Stimulated activated CD4-positive, alpha-beta T cell treated with anti-CD3 and anti-CD28 coated beads, Interleukin-2, amount 100 ng/mL, for 4 hours (primary cell): ENCODE measurements at regions not wholly inside any gene's neighbourhood (a gene's known extent, or its start where the extent isn't known, plus 50 kb on each side); places are given as distances from the start of the nearest gene placed in this dataset.

ENCODE experiments used
- DNase-seq: peaks from one replicate; pipeline ENCODE4 v3.0.0-alpha.2; 2020; ENCODE audit warnings: low read depth

DNA sequence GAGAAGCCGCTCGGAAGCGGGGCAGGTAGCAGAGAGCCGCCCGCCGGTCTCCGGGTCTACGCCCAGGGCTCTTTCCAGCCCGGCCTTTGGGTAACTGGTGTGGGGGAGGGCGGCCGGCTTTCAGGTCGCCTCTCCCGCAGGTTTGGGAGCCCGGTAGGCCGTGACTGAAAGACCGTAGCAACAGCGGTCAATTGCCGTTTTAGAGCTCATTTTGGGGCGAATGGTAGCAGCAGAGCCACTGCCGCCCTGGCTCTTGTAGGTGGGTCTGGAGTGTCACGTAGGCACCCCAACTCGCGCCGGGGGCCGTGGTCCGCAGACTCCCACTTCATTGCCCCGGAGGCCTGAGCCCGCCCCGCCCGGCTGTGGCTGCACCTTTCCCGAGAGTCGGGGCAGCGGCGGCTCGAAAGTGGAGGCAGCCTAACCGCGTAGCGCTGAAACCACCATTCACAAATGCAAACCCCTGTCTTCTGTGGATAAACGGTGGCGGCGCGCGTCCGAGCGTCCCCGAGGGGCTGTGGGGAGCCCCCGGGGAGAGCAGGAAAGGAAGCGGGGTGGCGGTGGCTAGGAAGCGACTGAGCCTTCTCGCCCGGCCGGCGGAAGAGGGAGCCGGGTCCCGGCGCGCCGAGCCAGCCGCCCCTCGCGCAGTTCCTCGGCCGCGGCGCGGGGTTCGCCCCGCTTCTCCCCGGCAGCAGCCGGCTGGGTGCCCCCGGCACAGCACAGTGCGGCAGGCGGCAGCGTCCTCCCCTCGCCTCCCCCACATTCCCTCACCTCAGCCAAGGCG lies 2185.1 kb upstream of the TENM3 start:
- DNase-seq: no peak

DNA sequence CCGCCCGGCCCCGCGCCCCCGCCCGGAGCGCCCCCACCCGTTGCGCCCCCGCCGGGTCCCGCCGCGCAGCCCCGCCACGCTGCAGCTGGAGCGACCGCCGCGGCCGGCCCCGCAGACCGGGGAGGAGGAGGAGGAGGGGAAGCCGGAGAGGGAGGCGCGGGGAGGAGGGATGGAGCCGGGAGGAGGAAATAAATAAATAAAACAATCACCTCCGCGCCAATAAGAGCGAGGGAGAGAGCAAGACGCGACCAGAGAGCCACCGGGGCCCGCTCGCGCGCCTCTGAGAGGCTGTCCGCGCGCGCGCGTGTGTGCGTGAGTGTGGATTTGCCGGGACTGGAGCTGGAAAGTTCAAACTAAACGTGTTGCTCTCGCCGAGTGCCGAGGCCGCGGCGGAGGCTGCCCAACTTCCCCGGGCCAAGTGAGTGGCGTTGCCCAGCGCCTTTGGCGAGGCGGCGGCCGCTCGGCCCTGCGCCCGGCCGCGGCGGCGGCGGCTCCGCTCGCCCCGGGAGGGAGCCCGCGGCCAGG lies 2184.4 kb upstream of the TENM3 start:
- DNase-seq: no peak

GRCh38 chr4:180059216-180059881 lies 2183.9 kb upstream of the TENM3 start:
- no peak for DNase-seq

DNA sequence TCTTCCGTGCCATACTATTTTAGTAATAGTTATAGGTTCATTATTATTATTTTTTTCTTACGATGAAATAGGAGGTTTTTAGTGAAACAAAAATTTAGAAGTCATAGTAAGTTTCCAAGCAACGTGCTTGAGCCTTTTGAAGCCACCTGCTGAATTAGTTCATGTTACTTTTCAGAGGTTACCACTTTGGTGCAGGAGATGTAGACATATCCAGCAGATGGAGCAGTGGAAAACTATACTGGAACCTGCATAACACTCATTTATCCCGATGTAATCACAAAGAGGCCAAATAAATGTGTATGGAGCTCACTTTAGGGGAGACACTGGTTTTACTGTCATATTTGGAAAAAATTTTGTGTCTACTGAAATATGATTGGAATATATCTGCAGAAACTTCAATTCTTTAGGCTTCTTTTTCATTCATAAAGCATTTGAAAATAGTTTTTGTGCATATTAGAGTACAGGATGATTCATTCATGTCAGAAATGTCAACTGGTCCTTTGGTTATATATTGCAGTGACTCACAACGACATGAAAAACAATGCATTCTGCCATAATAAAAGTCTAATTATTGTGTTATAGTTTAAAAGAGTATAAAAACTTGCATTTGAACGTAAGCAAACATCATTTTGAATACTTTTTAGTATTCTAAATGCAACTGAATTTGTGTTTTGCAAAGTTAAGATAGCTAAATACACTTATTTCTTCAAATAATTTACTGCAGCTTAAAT lies 2182.9 kb upstream of the TENM3 start:
- DNase-seq: no peak

DNA sequence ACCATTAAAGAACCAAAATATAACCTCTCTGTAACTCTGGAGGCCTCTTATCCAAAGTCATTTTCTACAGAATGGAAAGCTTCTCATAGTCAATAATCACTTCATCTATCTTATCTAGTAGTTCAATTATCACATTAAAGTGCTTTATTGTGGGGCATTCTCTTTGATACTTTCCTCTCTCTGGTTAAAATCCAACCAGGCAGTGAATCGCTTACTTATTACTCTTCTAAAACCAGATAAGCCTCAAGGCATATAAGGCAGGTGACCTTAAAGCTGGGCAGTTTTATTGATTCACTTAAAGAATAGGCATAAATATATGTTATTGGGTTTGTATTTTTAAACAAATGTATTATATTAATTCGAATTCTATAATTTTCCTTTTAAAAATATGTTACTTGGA lies 2162.1 kb upstream of the TENM3 start:
- DNase-seq: no peak

DNA sequence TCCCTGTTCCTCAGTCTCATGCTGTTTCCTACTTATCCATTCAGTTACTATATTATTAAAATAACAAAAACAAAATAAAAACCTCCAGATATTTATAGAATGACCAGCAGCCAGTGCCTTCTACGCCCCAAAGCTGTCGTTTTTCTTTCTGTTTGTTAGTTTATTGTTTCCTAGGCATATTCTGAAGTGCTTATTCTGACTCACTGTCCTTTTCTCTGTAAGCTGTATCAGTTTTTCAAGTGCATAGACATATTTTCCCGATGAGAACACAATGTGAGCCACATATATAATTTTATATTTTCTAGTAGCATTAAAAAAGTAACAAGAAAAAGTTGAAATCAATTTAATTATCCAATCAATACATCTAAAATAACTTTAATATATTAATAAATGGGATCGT lies 2158.6 kb upstream of the TENM3 start:
- no peak for DNase-seq

DNA sequence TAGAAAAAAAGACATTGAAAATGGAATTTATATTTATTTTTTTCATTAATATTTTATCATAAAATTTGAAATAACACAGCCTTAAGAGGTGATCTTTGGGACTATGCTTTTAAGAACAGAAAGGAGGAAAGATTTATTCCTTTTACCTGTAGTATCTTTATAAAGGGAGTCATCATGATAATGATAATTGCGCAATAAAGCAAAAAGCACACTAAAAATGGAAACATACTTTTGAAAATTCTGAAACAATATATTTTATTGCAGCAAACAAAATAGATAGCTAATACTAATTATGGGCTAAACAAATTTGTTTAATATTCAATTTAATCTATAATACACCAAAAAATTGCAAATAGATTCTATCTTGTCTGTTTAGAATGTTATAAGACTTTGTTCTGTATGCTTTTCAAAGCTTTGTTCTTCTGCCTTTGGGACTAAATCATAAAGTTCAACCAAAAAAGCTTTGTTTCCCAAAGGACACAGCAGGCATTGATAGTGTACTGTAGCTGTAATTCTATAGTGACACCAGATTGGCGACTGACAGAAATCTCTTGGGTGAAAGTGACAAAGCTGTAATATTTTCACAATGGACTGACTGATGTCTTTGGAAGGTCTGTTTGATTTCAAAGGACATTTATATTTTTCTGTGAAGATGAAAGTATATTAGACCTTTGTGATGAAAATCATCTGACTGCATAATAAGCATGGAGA lies 2156.6 kb upstream of the TENM3 start:
- DNase-seq: no peak

DNA sequence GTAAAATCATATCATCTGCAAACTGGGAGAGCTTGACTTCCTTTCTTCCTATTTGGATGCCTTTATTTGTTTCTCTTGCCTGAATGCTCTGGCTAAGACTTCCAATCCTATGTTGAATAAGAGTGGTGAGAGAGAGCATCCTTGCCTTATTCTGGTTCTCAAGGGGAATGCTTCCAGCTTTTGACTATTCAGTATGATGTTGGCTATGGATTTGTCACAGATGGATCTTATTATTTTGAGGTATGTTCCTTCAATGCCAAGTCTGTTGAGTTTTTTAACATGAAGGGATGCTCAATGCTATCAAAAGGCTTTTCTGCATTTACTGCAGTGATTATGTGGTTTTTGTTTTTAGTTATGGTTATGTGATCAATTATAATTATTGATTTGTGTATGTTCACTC lies 2144.6 kb upstream of the TENM3 start:
- DNase-seq: no peak

GRCh38 chr4:180099957-180100356 lies 2143.2 kb upstream of the TENM3 start:
- no peak for DNase-seq

DNA sequence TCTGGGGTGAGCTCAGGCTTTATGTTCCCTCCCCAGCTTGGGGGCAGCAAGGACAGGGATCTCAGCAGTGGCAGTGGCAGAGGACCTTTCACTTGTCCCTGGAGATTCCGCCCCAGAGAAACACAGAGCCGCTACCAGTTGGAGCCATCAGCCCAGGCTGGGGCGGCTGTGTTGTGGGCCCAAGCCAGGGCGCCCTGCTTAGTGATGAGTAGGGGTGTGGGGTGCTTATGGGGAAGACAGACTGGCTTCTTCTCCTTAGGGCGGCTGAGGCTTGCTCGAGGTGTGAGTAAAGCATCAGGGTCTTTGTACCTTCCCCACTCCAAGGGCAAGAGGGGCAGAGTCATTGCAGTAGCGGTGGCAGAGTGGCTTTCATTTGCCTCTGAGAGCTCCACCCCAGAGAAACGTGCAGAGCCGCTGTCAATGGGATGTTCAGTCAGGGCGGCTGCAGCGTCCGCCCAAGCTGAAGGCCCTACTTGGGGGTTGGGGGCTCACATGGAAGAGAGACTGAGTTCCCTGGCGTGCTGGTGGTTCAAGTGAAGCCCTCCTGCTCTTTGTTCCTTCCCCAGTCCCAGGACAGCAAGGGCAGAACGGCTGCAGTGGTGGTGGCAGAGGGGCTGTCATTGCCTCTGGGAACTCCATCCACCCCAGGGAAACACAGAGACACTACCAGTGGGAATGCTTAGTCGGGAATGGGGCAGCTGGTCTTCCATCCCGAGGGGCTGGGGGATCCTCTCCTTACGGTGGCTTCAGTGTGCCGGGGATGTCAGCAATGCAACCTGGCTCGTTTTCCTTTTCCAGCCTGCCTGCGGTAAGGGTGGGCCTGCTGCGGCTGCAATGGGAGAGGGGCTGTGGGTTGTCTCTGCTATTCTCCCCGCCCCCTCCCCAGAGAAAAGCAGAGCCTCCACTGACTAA lies 2142.5 kb upstream of the TENM3 start:
- DNase-seq: no peak

GRCh38 chr4:180101348-180102083 lies 2141.7 kb upstream of the TENM3 start:
- DNase-seq: no peak

GRCh38 chr4:180103794-180104193 lies 2139.4 kb upstream of the TENM3 start:
- no peak for DNase-seq

DNA sequence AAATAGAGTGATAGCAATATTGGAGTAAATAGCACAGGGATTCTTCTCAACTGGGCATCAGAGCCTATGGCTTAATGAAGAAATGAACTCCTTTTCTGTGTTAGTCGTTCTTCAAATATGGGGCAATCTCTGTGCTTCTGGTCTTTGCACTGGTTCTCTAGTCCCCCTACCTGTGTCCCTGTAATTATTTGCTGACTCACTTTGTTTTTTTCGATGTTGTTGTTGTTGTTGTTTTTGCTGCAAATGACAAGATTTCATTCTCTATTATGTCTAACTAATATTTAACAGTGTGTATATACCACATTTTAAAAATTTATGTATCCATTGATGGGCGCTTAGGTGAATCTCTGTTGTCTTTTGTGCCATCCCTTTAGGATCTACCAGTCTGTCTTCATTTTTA lies 2137.8 kb upstream of the TENM3 start:
- DNase-seq: no peak

DNA sequence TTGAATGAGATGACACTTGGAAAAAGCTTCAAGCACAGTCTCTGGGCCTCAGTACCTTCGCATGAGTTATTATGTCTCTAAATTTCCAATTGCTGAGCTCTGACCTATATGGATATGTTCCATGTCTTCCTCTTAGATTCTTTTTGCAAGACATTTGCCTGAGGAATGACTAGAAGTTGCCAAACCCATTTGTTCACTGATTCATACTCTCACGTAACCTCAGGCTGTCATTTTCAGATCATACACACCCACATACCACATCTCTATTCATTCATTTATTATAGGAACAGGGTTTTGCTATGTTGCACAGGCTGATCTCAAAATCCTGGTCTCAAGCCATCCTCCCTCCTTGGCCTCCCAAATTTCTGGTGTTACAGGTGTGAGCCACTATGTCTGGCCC lies 2137.1 kb upstream of the TENM3 start:
- no peak for DNase-seq

GRCh38 chr4:180106997-180107396 lies 2136.2 kb upstream of the TENM3 start:
- DNase-seq: no peak

GRCh38 chr4:180116840-180117239 lies 2126.4 kb upstream of the TENM3 start:
- DNase-seq: no peak

DNA sequence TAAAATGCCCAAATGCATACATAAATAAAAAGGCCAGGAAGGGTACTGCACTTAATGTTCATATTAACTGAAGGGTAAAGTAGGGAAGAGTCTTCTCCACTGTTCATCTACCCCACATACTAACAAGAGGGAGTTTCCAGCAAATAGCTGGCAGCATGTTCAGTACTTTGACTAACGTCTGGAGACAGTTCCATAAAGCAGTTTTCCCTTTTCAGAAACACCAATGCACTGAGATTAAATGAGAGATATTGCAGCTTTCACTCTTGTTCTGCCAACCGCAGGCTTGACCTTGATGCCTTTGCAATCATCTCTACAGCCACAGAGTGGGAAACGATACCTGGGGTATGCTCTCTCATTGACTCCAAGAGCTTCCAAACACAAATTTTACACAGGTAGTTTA lies 2123.1 kb upstream of the TENM3 start:
- no peak for DNase-seq

DNA sequence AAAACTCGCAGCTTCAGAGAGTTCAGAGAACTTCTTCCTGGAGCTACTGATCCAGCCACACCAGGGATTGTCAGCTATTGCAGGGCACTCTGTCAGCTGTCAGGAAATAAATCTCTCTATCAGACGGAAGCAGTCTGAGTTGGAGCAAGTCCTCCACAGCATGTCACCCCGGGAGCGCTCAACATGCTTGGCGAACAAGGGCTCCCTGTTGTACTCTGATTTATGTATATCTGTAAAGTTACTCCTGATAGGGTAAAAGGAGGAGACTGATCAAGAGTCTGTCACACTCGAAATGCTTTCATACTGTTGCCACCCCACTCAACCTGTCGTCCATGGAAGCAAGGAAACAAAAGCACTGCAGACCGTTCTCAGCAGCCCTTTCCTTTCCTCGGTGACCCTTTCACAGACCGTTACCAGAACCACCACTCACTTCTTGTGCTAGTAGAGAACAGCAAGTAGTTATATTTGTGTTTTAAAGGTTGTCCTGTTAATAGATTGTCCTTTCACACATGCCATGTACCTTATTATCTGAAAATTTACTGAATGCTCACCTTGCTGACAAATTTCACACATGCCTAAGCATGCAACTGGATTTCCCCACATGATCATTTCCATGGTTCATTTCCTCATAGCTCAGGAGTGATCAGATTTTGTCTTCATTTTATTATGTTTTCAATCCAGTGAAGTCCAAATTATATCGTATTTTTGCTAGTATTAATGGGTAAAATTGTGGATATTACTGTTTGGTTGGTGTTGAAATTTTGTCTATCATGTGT lies 2108.9 kb upstream of the TENM3 start:
- no peak for DNase-seq

GRCh38 chr4:180141734-180142133 lies 2101.5 kb upstream of the TENM3 start:
- no peak for DNase-seq

DNA sequence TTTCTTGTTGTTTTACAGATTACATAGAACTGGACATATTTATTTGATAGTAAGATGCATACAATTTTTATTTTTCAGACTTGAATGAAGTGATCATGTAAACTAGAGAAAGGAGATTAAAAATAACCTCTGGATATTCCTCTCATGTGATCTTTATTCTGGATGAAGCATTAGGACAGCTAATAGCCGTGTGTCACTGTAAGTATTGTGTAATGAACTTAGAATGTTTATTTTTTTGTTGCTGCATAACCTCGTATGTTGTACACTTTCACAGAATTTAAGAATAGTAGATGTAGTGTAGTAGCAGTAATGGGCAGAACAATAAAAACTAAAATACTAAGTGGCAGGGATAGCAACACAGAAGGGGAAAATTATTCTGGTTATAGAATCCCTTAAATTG lies 2094.5 kb upstream of the TENM3 start:
- DNase-seq: no peak
